Kidney epithelial cell (primary cell): ENCODE measurements at regions not wholly inside any gene's neighbourhood (a gene's known extent, or its start where the extent isn't known, plus 50 kb on each side); places are given as distances from the start of the nearest gene placed in this dataset.

ENCODE experiments used
- DNase-seq: peaks from one replicate; pipeline ENCODE4 v3.0.0-alpha.2; 2010; ENCODE audit warnings: low read depth
- H3K27me3 ChIP-seq: 2 replicates; pipeline ENCODE4 v1.6.0; 2011; ENCODE audit warnings: low read length; ENCODE audit not compliant: control insufficient read depth, insufficient read depth
- H3K36me3 ChIP-seq: 2 replicates; pipeline ENCODE4 v1.5.1; 2011; ENCODE audit warnings: low read length; ENCODE audit not compliant: control insufficient read depth, insufficient read depth
- H3K4me3 ChIP-seq: 2 replicates; pipeline ENCODE4 v1.5.1; 2011; ENCODE audit warnings: low read depth, mild to moderate bottlenecking, control low read depth, low read length
- CTCF ChIP-seq: IDR thresholded peaks from 2 replicates; pipeline ENCODE4 v1.5.1; 2011; ENCODE audit warnings: mild to moderate bottlenecking, moderate library complexity, low read length, control low read depth, inconsistent platforms; ENCODE audit not compliant: insufficient read depth, poor library complexity, severe bottlenecking

GRCh38 chr11:31973172-31973571 is 117.7 kb upstream of the RCN1 start:
- DNase-seq: no peak
- H3K4me3 ChIP-seq: no peak overlapping the region
- no peak for TF ChIP-seq CTCF
- H3K36me3 ChIP-seq: no peaks in the 10 kb centered on the region
- no peaks in the 10 kb centered on the region for H3K27me3 ChIP-seq

- Histone ChIP-seq H3K27me3 (no peaks in the 10 kb centered on the region), H3K36me3 (no peaks in the 10 kb centered on the region), H3K4me3 (no peak overlapping the region)
- DNase-seq: no peak
- TF ChIP-seq CTCF: no peak
Observed at GRCh38 chr11:31972623-31973022, 118.3 kb upstream of the RCN1 start.

DNA sequence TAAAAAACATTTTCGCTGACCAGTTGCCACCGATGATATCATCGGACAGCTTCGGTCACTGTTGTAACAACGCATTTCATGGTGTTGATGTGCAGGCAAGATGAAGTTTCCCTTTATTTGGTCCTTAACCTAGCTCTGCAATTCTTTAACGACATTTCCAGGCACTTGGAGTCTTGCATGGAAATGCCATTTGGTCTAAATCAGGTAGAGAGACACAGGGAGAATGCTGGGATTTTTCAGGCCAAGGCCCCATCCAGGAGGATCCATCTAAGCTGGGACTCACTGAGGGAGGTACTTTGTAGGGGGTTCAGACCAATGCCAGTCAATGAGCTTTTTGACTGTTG is 121.5 kb upstream of the RCN1 start:
- no peak for DNase-seq
- Histone ChIP-seq H3K27me3 (no peaks in the 10 kb centered on the region), H3K4me3 (no peak overlapping the region), H3K36me3 (no peaks in the 10 kb centered on the region)
- no peak for TF ChIP-seq CTCF

- no peak for TF ChIP-seq CTCF
- no peaks in the 10 kb centered on the region for H3K27me3 ChIP-seq
- H3K4me3 ChIP-seq: no peak overlapping the region
- DNase-seq: no peak
- no peaks in the 10 kb centered on the region for H3K36me3 ChIP-seq
Observed at GRCh38 chr11:31968461-31969358, 122.2 kb upstream of the RCN1 start.

DNA sequence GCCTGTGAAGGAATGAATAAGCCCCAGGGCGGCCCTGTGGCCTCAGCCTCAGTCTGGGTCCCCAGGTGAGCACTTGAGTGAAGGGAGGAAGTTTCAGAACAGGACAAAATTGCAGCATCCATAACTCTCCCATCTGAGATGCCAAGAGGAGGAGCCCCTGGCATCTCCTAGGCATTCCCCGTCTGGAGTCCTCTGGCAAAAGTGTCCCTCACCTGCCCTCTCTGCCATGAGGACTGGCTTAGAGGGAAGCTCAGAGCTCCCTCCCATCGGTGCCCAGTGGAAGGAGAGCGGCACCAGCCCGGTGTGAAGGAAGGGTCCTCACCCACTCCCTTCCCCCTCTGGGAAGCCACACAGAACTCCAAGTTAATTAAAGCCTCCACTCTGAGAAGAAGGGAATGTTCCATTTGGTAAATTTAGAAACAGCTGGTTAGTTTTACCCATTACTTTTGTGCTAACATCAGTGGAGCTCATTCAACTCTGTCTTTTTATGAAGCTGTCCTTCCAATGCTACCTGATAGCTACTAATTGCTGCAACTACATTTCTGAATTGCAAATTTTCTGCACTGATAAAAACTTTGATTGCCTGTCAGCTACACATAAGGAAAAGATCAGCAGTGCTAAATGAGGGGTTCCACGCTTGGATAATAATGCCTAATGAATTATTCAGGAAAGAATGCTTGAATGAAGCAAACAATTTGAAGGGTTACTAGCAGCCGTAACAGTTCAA is 123.3 kb upstream of the RCN1 start:
- TF ChIP-seq CTCF: no peak

More for the DNA sequence above, 123.3 kb upstream of the RCN1 start:
- DNase-seq: no peak
- H3K4me3 ChIP-seq: no peak overlapping the region
- H3K36me3 ChIP-seq: no peaks in the 10 kb centered on the region
- no peaks in the 10 kb centered on the region for H3K27me3 ChIP-seq
